Skeletal muscle satellite cell (primary cell): ENCODE measurements at regions not wholly inside any gene's neighbourhood (a gene's known extent, or its start where the extent isn't known, plus 50 kb on each side); places are given as distances from the start of the nearest gene placed in this dataset.
"Not testable (repeated sequence)": the region's sequence is repeated elsewhere in the genome, so short reads cannot be mapped to it uniquely, and the experiment has no call there.

Experiments
- H3K27me3 ChIP-seq: 2 replicates; pipeline ENCODE4 v1.7.0; 2013; ENCODE audit warnings: low read length; ENCODE audit not compliant: control insufficient read depth, insufficient read depth
- H3K36me3 ChIP-seq: 2 replicates; pipeline ENCODE4 v1.7.0; 2013; ENCODE audit warnings: mild to moderate bottlenecking, control low read depth, low read length; ENCODE audit not compliant: insufficient read depth
- H3K4me1 ChIP-seq: 2 replicates; pipeline ENCODE4 v1.7.0; 2013; ENCODE audit warnings: low read length; ENCODE audit not compliant: control insufficient read depth, insufficient read depth
- H3K4me2 ChIP-seq: 2 replicates; pipeline ENCODE4 v1.7.0; 2013; ENCODE audit warnings: mild to moderate bottlenecking, low read length
- H3K4me3 ChIP-seq: 2 replicates; pipeline ENCODE4 v1.7.0; 2013; ENCODE audit warnings: low read length
- H3K9ac ChIP-seq: 2 replicates; pipeline ENCODE4 v1.7.0; 2013; ENCODE audit warnings: mild to moderate bottlenecking, low read depth, low read length, moderate library complexity
- H3K9me3 ChIP-seq: replicated peaks from 2 replicates; pipeline ENCODE4 v1.7.0; 2013; ENCODE audit warnings: mild to moderate bottlenecking, control low read depth, low read length

DNA sequence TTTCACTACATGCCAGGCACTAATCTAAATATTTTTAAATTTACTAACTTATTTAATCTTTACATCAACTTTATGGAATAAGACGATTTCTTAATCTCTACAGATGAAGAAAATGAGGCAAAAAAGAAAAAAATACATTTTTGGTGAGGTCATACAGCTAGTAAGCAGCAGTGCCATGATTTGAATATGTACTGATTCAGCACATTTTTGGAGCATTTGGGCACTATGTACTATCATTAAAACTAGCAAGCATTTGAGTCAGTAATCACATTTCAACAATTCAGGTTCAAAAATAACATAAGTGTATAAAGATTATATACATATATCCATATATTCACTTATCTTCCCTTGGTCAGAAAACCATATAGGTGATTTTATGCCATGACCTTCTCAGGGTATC, 124.4 kb upstream of the TMTC1 start:
- H3K4me3 ChIP-seq = no peak overlapping the region
- H3K27me3 ChIP-seq = no peaks in the 10 kb centered on the region
- no peak overlapping the region for H3K9ac ChIP-seq
- H3K9me3 ChIP-seq = no peaks in the 10 kb centered on the region
- H3K4me2 ChIP-seq = no peak overlapping the region
- H3K36me3 ChIP-seq = no peaks in the 10 kb centered on the region
- H3K4me1 ChIP-seq = no peaks in the 10 kb centered on the region

DNA sequence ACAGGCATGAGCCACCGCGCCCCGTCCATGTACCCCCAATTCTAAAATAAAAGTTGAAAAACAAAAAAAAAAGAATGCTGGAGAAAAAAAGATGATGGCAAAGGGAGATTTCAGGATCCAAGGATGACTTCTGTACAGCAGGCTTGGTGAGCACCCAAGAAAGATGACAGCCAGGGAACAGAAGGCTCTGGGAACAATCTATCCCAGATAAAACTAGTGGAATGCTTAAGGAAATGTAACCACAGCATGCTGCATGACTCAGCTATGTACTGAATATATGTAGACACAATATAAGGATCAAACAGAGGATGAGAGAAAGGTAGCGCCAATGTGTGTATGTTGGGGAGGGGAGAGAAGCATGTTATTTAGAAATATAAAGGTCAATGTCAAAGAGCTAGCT, 123.7 kb upstream of the TMTC1 start:
- Histone ChIP-seq H3K4me2 (no peak overlapping the region), H3K9ac (no peak overlapping the region), H3K9me3 (no peaks in the 10 kb centered on the region), H3K4me3 (no peak overlapping the region), H3K4me1 (no peaks in the 10 kb centered on the region), H3K36me3 (no peaks in the 10 kb centered on the region), H3K27me3 (no peaks in the 10 kb centered on the region)

DNA sequence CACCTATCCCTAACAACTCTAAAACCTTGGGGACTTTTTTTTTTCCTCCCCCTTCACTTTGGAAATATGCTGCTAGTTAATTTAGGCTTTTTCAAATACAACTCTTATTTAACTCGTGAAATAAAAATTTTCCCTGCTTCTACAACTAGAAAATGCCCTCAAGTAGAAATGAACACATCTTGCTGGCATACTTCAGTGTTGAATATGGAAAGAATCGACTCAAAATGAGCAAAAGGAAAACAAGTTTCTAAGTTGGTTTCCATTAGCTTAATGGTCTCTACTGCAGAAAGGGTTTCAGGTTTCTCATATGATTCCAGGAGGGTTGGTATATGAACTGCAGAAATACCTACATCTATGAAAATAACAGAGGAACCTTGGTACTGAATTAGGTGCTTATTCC, 118.3 kb upstream of the TMTC1 start:
- Histone ChIP-seq H3K4me1 (no peaks in the 10 kb centered on the region), H3K27me3 (no peaks in the 10 kb centered on the region), H3K9me3 (no peaks in the 10 kb centered on the region), H3K36me3 (no peaks in the 10 kb centered on the region), H3K4me3 (no peak overlapping the region), H3K4me2 (no peak overlapping the region), H3K9ac (no peak overlapping the region)

DNA sequence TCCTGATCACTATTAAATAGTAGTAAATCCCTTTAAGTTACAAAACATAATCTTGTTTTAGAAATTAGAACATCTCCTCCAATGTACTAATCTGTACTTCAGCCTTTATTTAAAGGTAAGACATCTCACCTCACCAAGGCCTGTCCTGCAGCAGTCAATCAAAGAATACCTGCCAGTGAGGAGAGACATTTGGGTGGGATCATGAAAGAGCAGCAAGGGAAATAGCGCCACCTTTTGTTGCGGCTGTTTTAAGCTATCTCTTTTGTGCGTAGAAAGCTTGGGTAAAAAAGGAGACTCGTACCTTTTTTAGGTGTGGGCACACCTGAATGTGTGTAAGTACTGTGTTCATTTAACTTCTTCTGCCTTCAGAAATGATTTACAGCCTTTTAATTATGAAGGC, 117.8 kb upstream of the TMTC1 start:
- no peaks in the 10 kb centered on the region for H3K36me3 ChIP-seq
- H3K9me3 ChIP-seq = no peaks in the 10 kb centered on the region
- H3K9ac ChIP-seq = no peak overlapping the region
- H3K4me2 ChIP-seq = no peak overlapping the region
- H3K4me1 ChIP-seq = no peaks in the 10 kb centered on the region
- no peak overlapping the region for H3K4me3 ChIP-seq
- H3K27me3 ChIP-seq = no peaks in the 10 kb centered on the region

DNA sequence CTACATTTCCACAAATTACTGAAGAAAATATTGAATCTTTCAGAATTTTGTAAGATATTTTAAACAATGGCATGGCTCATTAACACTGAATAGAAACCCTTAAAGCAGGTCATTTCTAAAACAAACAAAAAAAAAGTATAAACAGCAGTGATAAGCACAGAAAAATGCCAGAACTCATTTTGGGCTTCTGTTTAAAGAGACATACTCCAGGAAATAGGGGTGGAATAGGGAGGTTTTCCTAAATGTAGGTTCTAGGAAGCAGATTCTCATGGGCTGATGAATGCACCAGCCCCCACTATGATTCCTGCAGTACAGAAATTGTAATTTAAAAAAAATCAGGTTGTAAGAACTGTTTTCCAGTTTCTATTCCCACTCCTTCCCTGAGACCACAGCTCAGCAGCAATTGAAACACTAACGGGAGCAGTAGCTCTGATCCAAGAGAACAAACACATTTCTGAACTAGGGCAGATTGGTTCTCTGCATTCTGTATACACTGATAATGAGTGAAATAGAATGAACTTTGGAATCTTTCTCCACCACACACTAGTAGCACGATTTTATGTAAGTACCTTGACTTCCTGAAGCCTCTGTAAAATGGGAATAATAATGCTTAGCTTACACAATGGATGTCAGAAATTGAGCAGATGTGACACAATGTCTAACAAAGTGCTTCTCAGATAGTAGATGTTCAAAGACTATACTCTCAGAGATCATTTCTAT, 115.6 kb upstream of the TMTC1 start:
- no peaks in the 10 kb centered on the region for H3K27me3 ChIP-seq
- no peak overlapping the region for H3K4me3 ChIP-seq
- H3K9ac ChIP-seq = no peak overlapping the region
- no peak overlapping the region for H3K4me2 ChIP-seq
- H3K36me3 ChIP-seq = no peaks in the 10 kb centered on the region
- H3K9me3 ChIP-seq = no peaks in the 10 kb centered on the region
- H3K4me1 ChIP-seq = no peaks in the 10 kb centered on the region

DNA sequence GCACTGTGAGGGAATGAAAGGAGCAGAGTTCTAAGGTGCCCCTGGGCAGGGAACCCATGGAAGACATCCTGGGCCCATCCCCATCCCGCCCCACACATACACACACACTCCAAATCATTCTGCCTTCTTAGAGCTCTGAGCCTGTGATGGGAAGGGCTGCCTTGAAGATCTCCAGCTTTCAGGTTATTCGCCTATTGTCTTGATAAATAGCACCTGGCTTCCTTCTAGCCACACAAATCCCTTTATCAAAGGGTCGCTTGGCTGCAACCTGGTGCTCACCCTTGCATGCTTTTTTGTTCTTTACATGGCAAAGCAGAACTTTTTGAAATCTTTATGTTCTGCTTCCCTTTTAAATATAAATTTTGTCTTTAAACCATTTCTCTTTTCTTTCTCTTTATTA, 112.2 kb upstream of the TMTC1 start:
- H3K27me3 ChIP-seq = no peaks in the 10 kb centered on the region
- no peak overlapping the region for H3K9ac ChIP-seq
- H3K36me3 ChIP-seq = no peaks in the 10 kb centered on the region
- no peak overlapping the region for H3K4me2 ChIP-seq
- H3K4me1 ChIP-seq = no peaks in the 10 kb centered on the region
- no peaks in the 10 kb centered on the region for H3K9me3 ChIP-seq
- H3K4me3 ChIP-seq = no peak overlapping the region

DNA sequence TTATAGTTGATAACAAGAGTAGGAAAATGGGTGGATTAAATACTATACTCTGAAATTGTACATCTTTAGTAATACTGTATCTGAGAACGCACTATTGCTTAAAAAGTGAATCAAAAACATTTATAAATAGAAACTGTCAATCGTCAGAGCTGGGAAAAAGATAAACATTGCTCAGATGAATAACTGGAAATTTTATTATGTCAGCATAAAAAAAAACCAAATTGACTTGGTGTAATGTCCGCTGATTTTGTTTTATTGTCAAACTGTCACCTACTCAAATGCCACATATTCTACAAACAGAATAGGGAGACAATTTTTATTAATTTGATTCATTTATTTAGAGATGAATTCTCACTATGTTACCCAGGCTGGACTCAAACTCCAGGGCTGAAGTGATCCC, 109.3 kb upstream of the TMTC1 start:
- Histone ChIP-seq H3K9me3 (no peaks in the 10 kb centered on the region), H3K4me3 (no peak overlapping the region), H3K9ac (no peak overlapping the region), H3K36me3 (no peaks in the 10 kb centered on the region), H3K4me2 (no peak overlapping the region), H3K4me1 (no peaks in the 10 kb centered on the region), H3K27me3 (no peaks in the 10 kb centered on the region)

DNA sequence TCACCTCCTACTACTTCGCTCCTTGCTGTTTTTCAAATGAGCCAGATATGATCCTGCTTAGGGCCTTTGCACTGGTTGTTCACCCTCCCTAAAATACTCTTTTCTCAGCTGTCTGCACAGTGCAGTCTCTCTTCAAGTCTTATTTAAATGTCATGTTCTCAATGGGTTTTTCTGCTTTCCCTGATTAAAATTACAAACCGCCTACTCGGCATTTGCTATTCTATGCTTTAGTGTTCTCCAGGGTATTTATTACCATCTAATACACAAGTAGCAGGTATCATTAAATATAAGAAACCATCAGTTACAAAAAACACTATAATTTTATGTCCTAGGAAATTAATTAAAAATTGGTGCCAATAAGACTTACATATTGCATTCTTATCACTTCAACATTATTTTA, 108.0 kb upstream of the TMTC1 start:
- no peaks in the 10 kb centered on the region for H3K4me1 ChIP-seq
- no peaks in the 10 kb centered on the region for H3K36me3 ChIP-seq
- no peak overlapping the region for H3K9ac ChIP-seq
- H3K4me2 ChIP-seq = no peak overlapping the region
- H3K9me3 ChIP-seq = no peaks in the 10 kb centered on the region
- H3K27me3 ChIP-seq = no peaks in the 10 kb centered on the region
- no peak overlapping the region for H3K4me3 ChIP-seq

DNA sequence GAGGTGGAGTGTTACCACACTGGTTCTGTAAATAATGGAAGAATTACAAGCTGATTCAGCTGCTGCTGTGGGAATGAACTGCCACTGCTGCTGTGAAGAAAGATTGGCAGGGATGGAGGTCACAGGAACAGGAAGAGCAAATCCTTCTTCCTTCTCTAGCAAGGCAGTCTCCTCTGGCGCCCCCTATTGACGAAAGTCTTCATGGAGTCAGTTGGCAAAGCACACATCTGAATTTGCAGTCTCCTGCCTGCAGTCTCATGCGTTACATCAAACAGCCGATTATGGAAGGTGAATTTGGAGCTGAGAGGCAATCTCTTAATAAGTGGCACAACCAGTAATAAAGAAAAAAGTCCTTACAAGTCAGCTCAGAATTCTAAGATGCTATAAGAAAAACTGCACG, 106.0 kb upstream of the TMTC1 start:
- Histone ChIP-seq H3K4me2 (no peak overlapping the region), H3K9me3 (no peaks in the 10 kb centered on the region), H3K9ac (no peak overlapping the region), H3K27me3 (no peaks in the 10 kb centered on the region), H3K4me1 (no peaks in the 10 kb centered on the region), H3K4me3 (no peak overlapping the region), H3K36me3 (no peaks in the 10 kb centered on the region)

DNA sequence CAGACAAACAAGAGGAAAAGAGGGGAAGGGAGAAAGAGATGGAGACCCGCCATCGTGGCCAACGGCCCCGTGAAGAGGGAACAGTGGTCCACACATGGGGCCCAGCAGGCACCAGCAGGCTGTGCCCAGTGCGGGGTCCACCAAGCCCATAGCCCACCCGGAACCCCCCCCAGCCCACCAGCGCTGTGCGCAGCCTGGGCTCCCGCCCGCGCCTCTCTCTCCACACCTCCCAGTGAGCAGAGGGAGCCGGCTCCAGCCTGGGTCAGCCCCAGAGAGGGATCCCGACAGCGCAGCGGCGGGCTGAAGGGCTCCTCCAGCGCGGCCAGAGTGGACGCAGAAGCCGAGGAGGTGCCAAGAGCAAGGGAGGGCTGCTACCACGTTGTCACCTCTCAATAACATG, 105.0 kb upstream of the TMTC1 start:
- H3K4me2 ChIP-seq = no peak overlapping the region
- H3K36me3 ChIP-seq = no peaks in the 10 kb centered on the region
- H3K4me3 ChIP-seq = no peak overlapping the region
- H3K9ac ChIP-seq = no peak overlapping the region
- H3K9me3 ChIP-seq = no peaks in the 10 kb centered on the region
- no peaks in the 10 kb centered on the region for H3K4me1 ChIP-seq
- no peaks in the 10 kb centered on the region for H3K27me3 ChIP-seq

DNA sequence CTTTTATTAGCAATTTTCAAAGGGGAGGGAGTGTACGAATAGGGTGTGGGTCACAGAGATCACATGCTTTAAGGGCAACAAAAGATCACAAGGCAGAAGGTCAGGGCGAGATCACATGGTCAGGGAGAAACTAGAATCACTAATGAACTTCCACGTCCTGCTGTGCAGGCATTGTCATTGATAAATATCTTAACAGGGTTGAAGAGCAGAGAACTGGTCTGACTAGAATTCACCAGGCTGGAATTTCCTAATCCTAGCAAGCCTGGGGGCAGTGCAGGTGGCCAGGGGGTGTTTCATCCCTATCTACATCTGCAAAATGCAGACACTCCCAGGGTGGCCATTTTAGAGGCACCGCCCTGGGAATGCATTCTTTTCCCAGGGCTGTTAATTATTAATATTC, 101.2 kb upstream of the TMTC1 start:
- H3K36me3 ChIP-seq, H3K4me1 ChIP-seq, H3K9ac ChIP-seq, H3K4me2 ChIP-seq, H3K27me3 ChIP-seq, H3K9me3 ChIP-seq, H3K4me3 ChIP-seq: not testable (repeated sequence)

DNA sequence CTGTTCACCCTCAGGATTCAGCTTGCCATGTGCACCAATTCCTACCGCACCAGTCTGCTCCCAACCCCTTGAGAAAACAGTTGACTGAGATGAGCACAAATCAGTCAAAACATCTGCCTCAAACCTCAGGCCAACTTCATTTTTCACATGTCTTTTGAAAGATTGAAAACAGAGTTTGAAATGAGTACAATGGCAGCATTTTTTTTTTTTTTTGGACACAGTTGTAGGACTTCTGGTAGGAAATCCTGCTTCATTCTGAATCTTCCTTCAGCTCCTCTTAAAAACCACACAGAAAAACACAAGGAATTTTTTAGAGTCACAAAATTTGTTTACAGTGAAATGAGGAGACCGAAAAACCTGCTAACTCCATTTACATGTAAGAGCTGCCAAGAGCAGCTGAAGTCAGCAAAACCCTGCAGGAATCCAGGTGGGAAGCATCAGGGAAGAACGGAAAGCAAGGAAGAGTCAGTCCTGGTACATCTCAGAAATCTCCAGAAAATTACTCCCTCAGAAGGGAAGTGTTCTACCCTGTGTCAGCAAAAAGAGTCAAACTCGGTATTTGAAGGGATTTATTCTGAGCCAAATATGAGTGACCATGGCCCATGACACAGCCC, 100.3 kb upstream of the TMTC1 start:
- H3K4me2 ChIP-seq = no peak overlapping the region
- no peaks in the 10 kb centered on the region for H3K27me3 ChIP-seq
- no peak overlapping the region for H3K4me3 ChIP-seq
- H3K9ac ChIP-seq = no peak overlapping the region
- peaks cover 3% of the 10 kb centered on the region for H3K4me1 ChIP-seq
- H3K9me3 ChIP-seq = no peaks in the 10 kb centered on the region
- H3K36me3 ChIP-seq = no peaks in the 10 kb centered on the region
